ENCODE measurements at regions not wholly inside any gene's neighbourhood (a gene's known extent, or its start where the extent isn't known, plus 50 kb on each side); places are given as distances from the start of the nearest gene placed in this dataset.

GRCh38 chr5:89445106-89445745 is 562.2 kb upstream of the MEF2C start:
- DNase-seq = no peak

GRCh38 chr5:89444088-89444487 is 561.1 kb upstream of the MEF2C start:
- DNase-seq = no peak

- DNase-seq = no peak
Measured at GRCh38 chr5:89443508-89443907, 560.5 kb upstream of the MEF2C start.

GRCh38 chr5:89441965-89442364 is 559.0 kb upstream of the MEF2C start:
- DNase-seq = no peak

- DNase-seq = no peak
Measured at GRCh38 chr5:89440670-89441069, 557.7 kb upstream of the MEF2C start.

GRCh38 chr5:89437450-89438435 is 554.8 kb upstream of the MEF2C start:
- no peak for DNase-seq

- no peak for DNase-seq
Measured at GRCh38 chr5:89436464-89436863, 553.5 kb upstream of the MEF2C start.

GRCh38 chr5:89435347-89435746 is 552.4 kb upstream of the MEF2C start:
- DNase-seq = no peak

GRCh38 chr5:89428624-89429023 is 545.6 kb upstream of the MEF2C start:
- no peak for DNase-seq

GRCh38 chr5:89425062-89425461 is 542.1 kb upstream of the MEF2C start:
- DNase-seq = no peak

- DNase-seq = no peak
Measured at GRCh38 chr5:89421035-89421434, 538.1 kb upstream of the MEF2C start.

GRCh38 chr5:89418407-89419085 is 535.6 kb upstream of the MEF2C start:
- DNase-seq = no peak

GRCh38 chr5:89417990-89418389 is 535.0 kb upstream of the MEF2C start:
- no peak for DNase-seq

GRCh38 chr5:89417515-89417914 is 534.5 kb upstream of the MEF2C start:
- DNase-seq = no peak

- no peak for DNase-seq
Measured at GRCh38 chr5:89411891-89412290, 528.9 kb upstream of the MEF2C start.

- DNase-seq = no peak
Measured at GRCh38 chr5:89407054-89407453, 524.1 kb upstream of the MEF2C start.

GRCh38 chr5:89401659-89402058 is 518.7 kb upstream of the MEF2C start:
- no peak for DNase-seq

GRCh38 chr5:89401012-89401411 is 518.0 kb upstream of the MEF2C start:
- DNase-seq = no peak

GRCh38 chr5:89399548-89399947 is 516.6 kb upstream of the MEF2C start:
- no peak for DNase-seq

- DNase-seq = no peak
Measured at GRCh38 chr5:89397096-89397495, 514.1 kb upstream of the MEF2C start.

- no peak for DNase-seq
Measured at GRCh38 chr5:89396278-89396954, 513.4 kb upstream of the MEF2C start.

GRCh38 chr5:89395111-89395510 is 512.1 kb upstream of the MEF2C start:
- no peak for DNase-seq

- DNase-seq = no peak
Measured at GRCh38 chr5:89388872-89389271, 505.9 kb upstream of the MEF2C start.
